Keratinocyte (primary cell): ENCODE measurements at regions not wholly inside any gene's neighbourhood (a gene's known extent, or its start where the extent isn't known, plus 50 kb on each side); places are given as distances from the start of the nearest gene placed in this dataset.

Source experiments
- DNase-seq: peaks from one replicate; pipeline ENCODE4 v3.0.0-alpha.2; 2011; ENCODE audit warnings: low read depth, missing footprints, low spot score
- FAIRE-seq: peaks from 2 replicates; lab custom pipeline; 2011; peaks lifted over from hg19 to GRCh38; lab: Jason Lieb, UNC
- H2AFZ ChIP-seq: 2 replicates; pipeline ENCODE4 v1.6.0; 2012; ENCODE audit warnings: low read length, control low read depth, inconsistent platforms; ENCODE audit not compliant: control insufficient read depth
- H3K27ac ChIP-seq: 2 replicates; pipeline ENCODE4 v1.5.1; 2011; ENCODE audit warnings: low read length; ENCODE audit not compliant: control insufficient read depth, insufficient read depth
- H3K27me3 ChIP-seq: 3 replicates; pipeline ENCODE4 v1.6.0; 2011; ENCODE audit warnings: low read length; ENCODE audit not compliant: control insufficient read depth, insufficient read depth; ENCODE audit errors: extremely low read depth
- H3K36me3 ChIP-seq, 2 experiments: 2 replicates in 1 of 2; 3 replicates in 1 of 2; pipeline ENCODE4 v1.5.1; 2011; ENCODE audit warnings: low read length in 2 of 2, mild to moderate bottlenecking in 1 of 2; ENCODE audit not compliant: control insufficient read depth in 2 of 2, insufficient read depth in 2 of 2; ENCODE audit errors: extremely low read depth in 1 of 2
- H3K4me1 ChIP-seq: 3 replicates; pipeline ENCODE4 v1.5.1; 2011; ENCODE audit warnings: low read length; ENCODE audit not compliant: control insufficient read depth, insufficient read depth; ENCODE audit errors: extremely low read depth
- H3K4me2 ChIP-seq: 3 replicates; pipeline ENCODE4 v1.6.0; 2011; ENCODE audit warnings: low read depth, low read length; ENCODE audit not compliant: control insufficient read depth, insufficient read depth; ENCODE audit errors: extremely low read depth
- H3K4me3 ChIP-seq, 3 experiments: fragments of 200-600 bp in 1 of 3; sonication (generic) in 1 of 3; 2 replicates in 2 of 3; 3 replicates in 1 of 3; pipeline ENCODE4 v1.5.1; 2011 to 2016; ENCODE audit warnings: low read length in 3 of 3, mild to moderate bottlenecking in 3 of 3, control low read depth in 2 of 3, inconsistent platforms in 1 of 3, low read depth in 1 of 3, mixed read lengths in 1 of 3, mixed run types in 1 of 3, moderate library complexity in 1 of 3; ENCODE audit not compliant: control insufficient read depth in 2 of 3, insufficient read depth in 2 of 3; ENCODE audit errors: extremely low read depth in 1 of 3
- H3K79me2 ChIP-seq: 2 replicates; pipeline ENCODE4 v1.6.0; 2012; ENCODE audit warnings: low read length; ENCODE audit not compliant: control insufficient read depth, insufficient read depth
- H3K9ac ChIP-seq: 3 replicates; pipeline ENCODE4 v1.6.0; 2011; ENCODE audit warnings: low read length; ENCODE audit not compliant: control insufficient read depth, insufficient read depth; ENCODE audit errors: extremely low read depth
- H3K9me1 ChIP-seq: 3 replicates; pipeline ENCODE4 v1.6.0; 2011; ENCODE audit warnings: low read length; ENCODE audit not compliant: control insufficient read depth, insufficient read depth; ENCODE audit errors: extremely low read depth
- H3K9me3 ChIP-seq: 2 replicates; pipeline ENCODE4 v1.5.1; 2012; ENCODE audit warnings: low read depth, low read length; ENCODE audit not compliant: control insufficient read depth
- H4K20me1 ChIP-seq: 3 replicates; pipeline ENCODE4 v1.6.0; 2011; ENCODE audit warnings: low read length; ENCODE audit not compliant: control insufficient read depth, insufficient read depth; ENCODE audit errors: extremely low read depth
- EZH2 ChIP-seq: IDR thresholded peaks from one replicate; pipeline ENCODE4 v1.6.1; 2012; ENCODE audit warnings: inconsistent platforms, mild to moderate bottlenecking, low read length, moderate library complexity
- dilution Hi-C: fragments of 300-500 bp; cut with MboI; formaldehyde crosslinking; loops from one replicate; pipeline ENCODE4 v1.7.0; 2020; ENCODE audit warnings: low sequenced_read_pairs; ENCODE audit not compliant: extremely low pct_ligation_motif_present
- TF ChIP-seq, protein P1 (sequence below), 3 experiments: IDR thresholded peaks in 1 of 3; conservative IDR thresholded peaks in 1 of 3; optimal IDR thresholded peaks in 1 of 3; 2 replicates in 2 of 3; 3 replicates in 1 of 3; pipeline versions ENCODE3 to v1.5.1; 2011; ENCODE audit warnings: low read length in 3 of 3, mild to moderate bottlenecking in 3 of 3, moderate library complexity in 2 of 3, control low read depth in 1 of 3, inconsistent platforms in 1 of 3; ENCODE audit not compliant: insufficient read depth in 2 of 3; ENCODE audit errors: extremely low read depth in 1 of 3

GRCh38 chr5:4192111-4192510 lies 596.5 kb downstream of the IRX1 start:
- TF ChIP-seq, protein P1, sequence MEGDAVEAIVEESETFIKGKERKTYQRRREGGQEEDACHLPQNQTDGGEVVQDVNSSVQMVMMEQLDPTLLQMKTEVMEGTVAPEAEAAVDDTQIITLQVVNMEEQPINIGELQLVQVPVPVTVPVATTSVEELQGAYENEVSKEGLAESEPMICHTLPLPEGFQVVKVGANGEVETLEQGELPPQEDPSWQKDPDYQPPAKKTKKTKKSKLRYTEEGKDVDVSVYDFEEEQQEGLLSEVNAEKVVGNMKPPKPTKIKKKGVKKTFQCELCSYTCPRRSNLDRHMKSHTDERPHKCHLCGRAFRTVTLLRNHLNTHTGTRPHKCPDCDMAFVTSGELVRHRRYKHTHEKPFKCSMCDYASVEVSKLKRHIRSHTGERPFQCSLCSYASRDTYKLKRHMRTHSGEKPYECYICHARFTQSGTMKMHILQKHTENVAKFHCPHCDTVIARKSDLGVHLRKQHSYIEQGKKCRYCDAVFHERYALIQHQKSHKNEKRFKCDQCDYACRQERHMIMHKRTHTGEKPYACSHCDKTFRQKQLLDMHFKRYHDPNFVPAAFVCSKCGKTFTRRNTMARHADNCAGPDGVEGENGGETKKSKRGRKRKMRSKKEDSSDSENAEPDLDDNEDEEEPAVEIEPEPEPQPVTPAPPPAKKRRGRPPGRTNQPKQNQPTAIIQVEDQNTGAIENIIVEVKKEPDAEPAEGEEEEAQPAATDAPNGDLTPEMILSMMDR (optimal IDR thresholded peaks at IDR 0.05 in 1 of 3, IDR thresholded peaks at IDR 0.05 in 1 of 3, conservative IDR thresholded peaks at IDR 0.05 in 1 of 3; ENCODE audit: extremely low read depth in 1 of 3, insufficient read depth in 2 of 3, low read length in 3 of 3): no peak
- no peak for TF ChIP-seq EZH2
- Histone ChIP-seq H3K9me3 (no peaks in the 10 kb centered on the region), H2AFZ (no peak overlapping the region), H3K9ac (no peak overlapping the region), H3K27ac (no peak overlapping the region), H3K36me3 (no peaks in the 10 kb centered on the region), H3K9me1 (no peaks in the 10 kb centered on the region), H3K27me3 (no peaks in the 10 kb centered on the region), H4K20me1 (no peaks in the 10 kb centered on the region), H3K4me2 (no peak overlapping the region), H3K79me2 (no peaks in the 10 kb centered on the region), H3K4me1 (no peaks in the 10 kb centered on the region), H3K4me3 (no peak overlapping the region)
- DNase-seq (no peak), FAIRE-seq (no peak)
- dilution Hi-C loops: no loop called here

- Histone ChIP-seq H3K27ac (no peak overlapping the region), H2AFZ (no peak overlapping the region), H3K79me2 (no peaks in the 10 kb centered on the region), H3K9me3 (no peaks in the 10 kb centered on the region), H3K36me3 (no peaks in the 10 kb centered on the region), H3K9ac (no peak overlapping the region), H3K4me1 (no peaks in the 10 kb centered on the region), H3K4me3 (no peak overlapping the region), H3K9me1 (no peaks in the 10 kb centered on the region), H3K27me3 (no peaks in the 10 kb centered on the region), H3K4me2 (no peak overlapping the region), H4K20me1 (no peaks in the 10 kb centered on the region)
- dilution Hi-C loops: no loop called here
- TF ChIP-seq, protein P1 (optimal IDR thresholded peaks at IDR 0.05 in 1 of 3, IDR thresholded peaks at IDR 0.05 in 1 of 3, conservative IDR thresholded peaks at IDR 0.05 in 1 of 3; ENCODE audit: extremely low read depth in 1 of 3, insufficient read depth in 2 of 3, low read length in 3 of 3): no peak
- TF ChIP-seq EZH2: no peak
- no peak for FAIRE-seq
- no peak for DNase-seq
Observed at GRCh38 chr5:4196744-4197143, 601.1 kb downstream of the IRX1 start.
